Sigmoid colon (tissue), 6 donors: ENCODE measurements at regions not wholly inside any gene's neighbourhood (a gene's known extent, or its start where the extent isn't known, plus 50 kb on each side); places are given as distances from the start of the nearest gene placed in this dataset.

Experiments used
- DNase-seq: peaks from one replicate; pipeline ENCODE4 v3.0.0-alpha.2; 2019
- H3K27ac ChIP-seq, 4 donors: fragments of 200-600 bp; sonication (generic); one replicate each; pipeline ENCODE4 v1.5.1; 2016 to 2019; ENCODE audit warnings: mild to moderate bottlenecking in 1 of 4
- H3K27me3 ChIP-seq, 3 donors: fragments of 200-600 bp; sonication (generic); one replicate each; pipeline ENCODE4 v1.5.1; 2019; ENCODE audit warnings: mild to moderate bottlenecking in 1 of 3
- H3K36me3 ChIP-seq, 4 donors: fragments of 200-600 bp; sonication (generic); one replicate each; pipeline ENCODE4 v1.5.1; 2016 to 2019
- H3K4me1 ChIP-seq, 4 donors: fragments of 200-600 bp; sonication (generic); one replicate each; pipeline ENCODE4 v1.5.1; 2017 to 2019
- H3K4me3 ChIP-seq, 4 donors: fragments of 200-600 bp; sonication (generic); one replicate each; pipeline ENCODE4 v1.5.1; 2017 to 2019; ENCODE audit warnings: mild to moderate bottlenecking in 2 of 4, moderate library complexity in 1 of 4
- H3K9me3 ChIP-seq, 4 donors: fragments of 200-600 bp in 3 of 4; sonication (generic) in 3 of 4; one replicate each; pipeline versions ENCODE4 v1.5.1 to v1.6.1; 2013 to 2019
- EP300 ChIP-seq, 4 donors: sonication (generic); formaldehyde crosslinking; IDR thresholded peaks; one replicate each; pipeline ENCODE4 v1.6.1; 2017; ENCODE audit warnings: antibody characterized with exemption in 4 of 4
- POLR2A ChIP-seq, 2 donors: fragments of 450-650 bp; IDR thresholded peaks; one replicate each; pipeline ENCODE4 v1.6.1; 2016; ENCODE audit warnings: antibody characterized with exemption in 2 of 2, mild to moderate bottlenecking in 2 of 2, moderate library complexity in 2 of 2
- POLR2AphosphoS5 ChIP-seq, 4 donors: sonication (generic); formaldehyde crosslinking; IDR thresholded peaks; one replicate each; pipeline ENCODE4 v1.6.1; 2017; ENCODE audit warnings: antibody characterized with exemption in 4 of 4
- WGBS, 2 donors: extraction: QIAGEN DNeasy Blood & Tissue Kit; methylation state at CpG; one replicate each; pipeline ENCODE4 v1.1.7; 2013; 5-methylcytosine and 5-hydroxymethylcytosine counted together
- intact Hi-C: fragments of 100-400 bp; cut with DNase I; formaldehyde crosslinking; loops from one replicate; pipeline ENCODE4 v1.15.1; 2023
- TF ChIP-seq, protein P1 (sequence below), 4 experiments: fragments of 450-650 bp in 3 of 4; fragments of 200-600 bp in 1 of 4; IDR thresholded peaks; one replicate each; pipeline ENCODE4 v1.5.1; 2016 to 2019; ENCODE audit warnings: antibody characterized with exemption in 4 of 4, mild to moderate bottlenecking in 3 of 4, moderate library complexity in 2 of 4
- donor health status: healthy with polysubstance abuse.
- donor health status: healthy.

DNA sequence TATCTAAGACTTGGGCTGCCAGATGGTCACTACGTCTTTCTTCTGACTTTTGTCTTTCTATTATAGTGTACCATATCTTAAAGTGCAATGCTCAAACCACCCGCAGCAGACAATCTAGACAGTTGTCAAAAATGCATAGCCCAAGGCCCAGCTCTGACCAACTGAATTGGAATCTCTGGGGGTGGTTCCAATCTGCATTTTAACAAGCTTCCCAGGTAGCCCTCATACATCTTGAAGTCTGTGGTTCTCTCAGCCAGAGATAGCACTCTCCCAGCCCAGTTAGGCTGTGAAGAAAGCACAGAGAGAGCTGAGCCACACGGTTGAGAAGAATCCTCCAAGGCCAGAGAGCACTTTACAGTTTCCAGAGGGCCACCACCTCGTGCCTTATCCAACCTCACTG is 128.2 kb upstream of the HAND1 start:
- H3K27me3 ChIP-seq = peaks cover 0 to 14% (median 0%) of the 10 kb centered on the region in 3 donors
- H3K4me1 ChIP-seq = peaks cover 0 to 57% (median 48%) of the 10 kb centered on the region in 4 donors
- TF ChIP-seq EP300 (IDR thresholded peaks at IDR 0.05) = no peak
- H3K4me3 ChIP-seq = no peak overlapping the region
- WGBS, 2 donors = 65 to 71% methylated on average over 4 of the region's 4 CpGs
- H3K36me3 ChIP-seq = no peaks in the 10 kb centered on the region
- intact Hi-C loops = no loop called here
- peak overlapping the region in 3 of 4 donors; percentile 57 to 76 (median 59) for H3K27ac ChIP-seq
- no peaks in the 10 kb centered on the region for H3K9me3 ChIP-seq
- DNase-seq = no peak

DNA sequence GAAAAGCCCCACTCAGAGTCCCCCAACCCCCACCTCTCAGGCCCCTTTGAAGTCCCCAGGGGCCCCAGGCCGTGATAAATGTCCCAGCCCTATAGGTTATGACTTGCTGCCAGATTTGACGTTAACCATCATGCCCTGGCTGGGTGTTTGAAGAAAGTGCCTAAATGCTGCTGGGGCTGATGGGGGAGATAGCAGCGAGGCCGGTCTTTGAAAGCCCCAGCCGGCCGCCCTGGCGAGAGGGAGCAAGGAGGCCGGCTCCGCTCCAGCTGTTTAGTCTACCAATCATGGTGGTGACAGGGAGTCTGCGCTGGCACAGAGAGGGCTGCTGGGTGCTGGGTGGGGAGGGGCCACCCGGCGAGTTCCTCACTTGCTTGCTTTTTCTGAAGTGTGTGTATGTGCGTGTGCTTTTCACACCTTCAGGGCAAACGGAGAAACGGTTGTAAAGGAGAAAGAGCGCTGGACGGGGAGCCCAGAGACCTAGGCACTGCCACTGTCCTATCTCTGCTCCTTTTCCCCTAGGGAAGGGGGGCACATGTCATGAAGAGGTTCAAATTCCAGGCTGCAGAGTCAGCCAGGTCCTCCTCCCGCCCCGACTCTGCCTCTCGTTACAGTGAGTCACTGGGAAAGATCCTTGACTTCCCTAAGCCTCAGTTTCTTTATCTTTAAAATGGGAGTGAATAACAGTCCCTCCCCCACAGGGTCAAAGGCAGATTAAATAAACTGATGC is 126.1 kb upstream of the HAND1 start:
- DNase-seq = peak; percentile 81
- intact Hi-C loops = no loop called here
- WGBS, 2 donors = 4 to 7% methylated on average over 20 of the region's 20 CpGs

DNA sequence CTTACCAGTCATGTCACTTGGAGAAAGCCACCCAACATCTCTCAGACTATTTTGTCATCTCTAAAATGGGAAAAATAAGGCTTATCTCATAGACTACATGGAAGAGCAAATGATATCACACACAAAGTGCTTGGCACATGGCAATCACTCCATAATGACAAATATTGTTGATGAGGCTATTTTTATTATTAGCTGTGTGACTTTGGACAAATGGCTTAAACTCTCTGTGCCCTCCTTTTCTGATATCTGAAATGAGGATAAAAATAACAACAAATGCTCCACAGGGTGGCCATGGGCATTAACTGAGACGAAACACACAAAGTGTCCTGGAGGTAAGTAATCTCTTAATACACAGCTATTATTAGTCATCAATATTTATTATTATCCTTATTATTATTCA is 125.5 kb upstream of the HAND1 start:
- Histone ChIP-seq H3K27ac (peak overlapping the region in 3 of 4 donors; percentile 40 to 76 (median 73)), H3K9me3 (no peaks in the 10 kb centered on the region), H3K4me3 (no peak overlapping the region), H3K27me3 (no peaks in the 10 kb centered on the region), H3K36me3 (no peaks in the 10 kb centered on the region), H3K4me1 (peaks cover 0 to 46% (median 38%) of the 10 kb centered on the region in 4 donors)
- DNase-seq = no peak
- 87 to 91% methylated on average over 1 of the region's 1 CpG for WGBS, 2 donors
- intact Hi-C loops = no loop called here
- TF ChIP-seq EP300 (IDR thresholded peaks at IDR 0.05) (no peak), POLR2AphosphoS5 (IDR thresholded peaks at IDR 0.05) (no peak), POLR2A (IDR thresholded peaks at IDR 0.05) (no peak)
- TF ChIP-seq, protein P1, sequence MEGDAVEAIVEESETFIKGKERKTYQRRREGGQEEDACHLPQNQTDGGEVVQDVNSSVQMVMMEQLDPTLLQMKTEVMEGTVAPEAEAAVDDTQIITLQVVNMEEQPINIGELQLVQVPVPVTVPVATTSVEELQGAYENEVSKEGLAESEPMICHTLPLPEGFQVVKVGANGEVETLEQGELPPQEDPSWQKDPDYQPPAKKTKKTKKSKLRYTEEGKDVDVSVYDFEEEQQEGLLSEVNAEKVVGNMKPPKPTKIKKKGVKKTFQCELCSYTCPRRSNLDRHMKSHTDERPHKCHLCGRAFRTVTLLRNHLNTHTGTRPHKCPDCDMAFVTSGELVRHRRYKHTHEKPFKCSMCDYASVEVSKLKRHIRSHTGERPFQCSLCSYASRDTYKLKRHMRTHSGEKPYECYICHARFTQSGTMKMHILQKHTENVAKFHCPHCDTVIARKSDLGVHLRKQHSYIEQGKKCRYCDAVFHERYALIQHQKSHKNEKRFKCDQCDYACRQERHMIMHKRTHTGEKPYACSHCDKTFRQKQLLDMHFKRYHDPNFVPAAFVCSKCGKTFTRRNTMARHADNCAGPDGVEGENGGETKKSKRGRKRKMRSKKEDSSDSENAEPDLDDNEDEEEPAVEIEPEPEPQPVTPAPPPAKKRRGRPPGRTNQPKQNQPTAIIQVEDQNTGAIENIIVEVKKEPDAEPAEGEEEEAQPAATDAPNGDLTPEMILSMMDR (IDR thresholded peaks at IDR 0.05) = no peak

More for the DNA sequence above, 126.1 kb upstream of the HAND1 start:
- peak overlapping the region in 3 of 4 donors; percentile 10 to 18 (median 14) for H3K4me3 ChIP-seq
- H3K27me3 ChIP-seq = no peaks in the 10 kb centered on the region
- peaks cover 0 to 49% (median 38%) of the 10 kb centered on the region in 4 donors for H3K4me1 ChIP-seq
- no peaks in the 10 kb centered on the region for H3K36me3 ChIP-seq
- peak in 3 of 4 donors; percentile 16 to 41 (median 34) for TF ChIP-seq POLR2AphosphoS5 (IDR thresholded peaks at IDR 0.05)
- TF ChIP-seq POLR2A (IDR thresholded peaks at IDR 0.05) = no peak
- H3K9me3 ChIP-seq = no peaks in the 10 kb centered on the region
- peak overlapping the region in 3 of 4 donors; percentile 40 to 76 (median 73) for H3K27ac ChIP-seq

DNA sequence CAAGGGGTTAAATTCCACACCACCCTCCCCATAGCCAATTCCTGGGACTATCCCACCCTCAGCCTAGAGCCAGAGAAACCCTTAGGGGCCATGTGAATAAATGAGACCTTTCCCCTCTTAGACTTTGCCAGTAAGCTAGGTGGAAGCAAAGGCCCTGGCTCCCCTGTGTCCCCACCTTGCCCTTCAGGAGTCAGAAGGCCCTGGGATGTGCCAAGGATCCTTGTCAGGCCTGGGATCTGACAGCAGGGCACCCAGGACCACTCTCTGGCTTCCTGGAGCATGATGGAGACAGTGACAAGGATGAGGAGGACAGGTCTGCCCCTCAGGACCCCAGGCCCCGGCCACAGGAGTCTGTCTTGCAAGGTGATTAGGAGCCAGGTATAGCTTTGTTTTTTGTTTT is 125.0 kb upstream of the HAND1 start:
- no peak overlapping the region for H3K4me3 ChIP-seq
- intact Hi-C loops = no loop called here
- no peak for TF ChIP-seq POLR2A (IDR thresholded peaks at IDR 0.05)
- TF ChIP-seq, protein P1 (IDR thresholded peaks at IDR 0.05) = no peak
- TF ChIP-seq POLR2AphosphoS5 (IDR thresholded peaks at IDR 0.05) = no peak
- TF ChIP-seq EP300 (IDR thresholded peaks at IDR 0.05) = no peak

DNA sequence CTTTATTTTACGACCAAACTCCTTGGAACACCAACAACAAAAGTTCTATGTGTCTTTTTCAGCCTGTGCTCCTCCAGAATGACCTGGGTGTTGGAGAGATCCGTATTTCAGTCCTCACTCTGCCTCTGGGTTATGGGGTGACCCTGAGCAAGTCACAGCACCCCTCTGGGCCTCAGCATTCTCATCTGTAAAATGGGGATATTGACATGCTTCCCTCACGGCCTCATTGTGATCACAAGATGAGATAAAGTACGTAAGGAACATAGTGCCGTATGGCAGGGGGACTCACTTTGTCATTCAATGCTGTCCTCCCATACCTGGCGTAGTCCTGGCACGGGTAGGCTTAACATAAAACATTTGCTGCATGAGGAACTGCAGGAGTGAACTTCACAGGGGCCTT is 123.0 kb upstream of the HAND1 start:
- H3K27me3 ChIP-seq = no peaks in the 10 kb centered on the region
- H3K4me1 ChIP-seq = peaks cover 0 to 25% (median 20%) of the 10 kb centered on the region in 4 donors
- intact Hi-C loops = no loop called here
- DNase-seq = no peak
- no peaks in the 10 kb centered on the region for H3K36me3 ChIP-seq
- no peaks in the 10 kb centered on the region for H3K9me3 ChIP-seq
- TF ChIP-seq EP300 (IDR thresholded peaks at IDR 0.05) = no peak
- TF ChIP-seq, protein P1 (IDR thresholded peaks at IDR 0.05) = no peak
- TF ChIP-seq POLR2AphosphoS5 (IDR thresholded peaks at IDR 0.05) = no peak
- TF ChIP-seq POLR2A (IDR thresholded peaks at IDR 0.05) = no peak
- no peak overlapping the region for H3K4me3 ChIP-seq
- H3K27ac ChIP-seq = no peak overlapping the region
- 69 to 73% methylated on average over 7 of the region's 7 CpGs for WGBS, 2 donors

More for the DNA sequence above, 125.0 kb upstream of the HAND1 start:
- Histone ChIP-seq H3K4me1 (peaks cover 0 to 43% (median 36%) of the 10 kb centered on the region in 4 donors), H3K27me3 (no peaks in the 10 kb centered on the region), H3K9me3 (no peaks in the 10 kb centered on the region), H3K27ac (peak overlapping the region in 2 of 4 donors; percentile 73 to 76), H3K36me3 (no peaks in the 10 kb centered on the region)
- WGBS, 2 donors = 85 to 88% methylated on average over 1 of the region's 1 CpG
- DNase-seq = no peak
